Kidney (tissue), 13 donors: ENCODE measurements at regions not wholly inside any gene's neighbourhood (a gene's known extent, or its start where the extent isn't known, plus 50 kb on each side); places are given as distances from the start of the nearest gene placed in this dataset.

Source experiments
- DNase-seq, 5 donors: peaks; one replicate each; pipeline ENCODE4 v3.0.0-alpha.2; 2013 to 2020
- FAIRE-seq: peaks from 2 replicates; lab custom pipeline; 2012; peaks lifted over from hg19 to GRCh38; lab: Jason Lieb, UNC
- H3K27ac ChIP-seq, 2 donors: one replicate each; pipeline ENCODE4 v1.7.0; 2013; ENCODE audit warnings: low read depth in 2 of 2, low read length in 2 of 2, inconsistent platforms in 1 of 2
- H3K27me3 ChIP-seq: one replicate; pipeline ENCODE4 v1.7.1; 2013; ENCODE audit warnings: low read length, inconsistent platforms; ENCODE audit not compliant: control insufficient read depth, insufficient read depth
- H3K36me3 ChIP-seq, 3 donors: one replicate each; pipeline versions ENCODE4 v1.7.0 to v1.7.1; 2013; ENCODE audit warnings: low read length in 3 of 3, control low read depth in 1 of 3, inconsistent platforms in 1 of 3; ENCODE audit not compliant: insufficient read depth in 3 of 3, control insufficient read depth in 2 of 3
- H3K4me1 ChIP-seq, 3 donors: one replicate each; pipeline versions ENCODE4 v1.7.0 to v1.7.1; 2013; ENCODE audit warnings: low read length in 3 of 3, inconsistent platforms in 1 of 3, low read depth in 1 of 3; ENCODE audit not compliant: control insufficient read depth in 2 of 3, insufficient read depth in 2 of 3
- H3K4me3 ChIP-seq, 3 donors: one replicate each; pipeline versions ENCODE4 v1.7.0 to v1.8.1; 2013; ENCODE audit warnings: low read length in 3 of 3, control low read depth in 1 of 3, inconsistent platforms in 1 of 3
- H3K9ac ChIP-seq, 3 donors: one replicate each; pipeline versions ENCODE4 v1.7.0 to v1.7.1; 2013; ENCODE audit warnings: low read length in 3 of 3, control low read depth in 1 of 3, inconsistent platforms in 1 of 3
- H3K9me3 ChIP-seq, 3 donors: one replicate each; pipeline versions ENCODE4 v1.7.0 to v1.7.1; 2013; ENCODE audit warnings: low read length in 3 of 3, control low read depth in 1 of 3, inconsistent platforms in 1 of 3; ENCODE audit not compliant: control insufficient read depth in 2 of 3, insufficient read depth in 1 of 3
- intact Hi-C: fragments of 100-400 bp; cut with DNase I; formaldehyde crosslinking; loops from one replicate; pipeline ENCODE4 v1.11.1; 2022
- TF ChIP-seq, protein P1 (sequence below): IDR thresholded peaks from 3 replicates; pipeline ENCODE4 v1.5.1; 2012; ENCODE audit warnings: mild to moderate bottlenecking, moderate library complexity, borderline replicate concordance; ENCODE audit not compliant: insufficient read depth; ENCODE audit errors: extremely low read depth
- donor health status: control.
- donor health status: control.
- donor health status: control.
- donor health status: control.
- donor health status: control.
- donor health status: DM: yes; HTN: yes; CAD: no.
- donor health status: Normal renal cell carcinoma (clear cell type).

DNA sequence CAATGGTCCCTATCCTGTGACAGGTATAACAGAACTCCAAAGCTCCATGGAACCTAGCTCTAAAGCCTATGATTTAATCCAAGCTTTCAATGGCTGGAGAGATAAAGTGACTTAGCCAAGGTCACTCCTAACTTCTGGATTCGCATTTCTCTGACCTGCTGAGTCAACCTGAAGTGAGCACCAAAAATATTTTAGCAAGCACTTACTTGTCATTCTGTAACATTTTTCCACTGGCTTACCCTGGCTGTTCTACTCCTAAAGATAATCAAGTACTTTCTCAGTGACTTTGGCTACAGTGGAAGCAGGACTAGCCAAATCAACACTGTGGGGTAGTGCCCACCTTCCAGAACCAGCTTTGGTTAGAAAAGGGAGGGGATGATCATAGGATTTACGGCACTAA is 188.3 kb downstream of the OGFRL1 start:
- no peak overlapping the region for H3K9ac ChIP-seq
- no peaks in the 10 kb centered on the region for H3K9me3 ChIP-seq
- H3K36me3 ChIP-seq, result no peaks in the 10 kb centered on the region
- no peak overlapping the region for H3K4me3 ChIP-seq
- FAIRE-seq (no peak), DNase-seq (no peak)
- TF ChIP-seq, protein P1, sequence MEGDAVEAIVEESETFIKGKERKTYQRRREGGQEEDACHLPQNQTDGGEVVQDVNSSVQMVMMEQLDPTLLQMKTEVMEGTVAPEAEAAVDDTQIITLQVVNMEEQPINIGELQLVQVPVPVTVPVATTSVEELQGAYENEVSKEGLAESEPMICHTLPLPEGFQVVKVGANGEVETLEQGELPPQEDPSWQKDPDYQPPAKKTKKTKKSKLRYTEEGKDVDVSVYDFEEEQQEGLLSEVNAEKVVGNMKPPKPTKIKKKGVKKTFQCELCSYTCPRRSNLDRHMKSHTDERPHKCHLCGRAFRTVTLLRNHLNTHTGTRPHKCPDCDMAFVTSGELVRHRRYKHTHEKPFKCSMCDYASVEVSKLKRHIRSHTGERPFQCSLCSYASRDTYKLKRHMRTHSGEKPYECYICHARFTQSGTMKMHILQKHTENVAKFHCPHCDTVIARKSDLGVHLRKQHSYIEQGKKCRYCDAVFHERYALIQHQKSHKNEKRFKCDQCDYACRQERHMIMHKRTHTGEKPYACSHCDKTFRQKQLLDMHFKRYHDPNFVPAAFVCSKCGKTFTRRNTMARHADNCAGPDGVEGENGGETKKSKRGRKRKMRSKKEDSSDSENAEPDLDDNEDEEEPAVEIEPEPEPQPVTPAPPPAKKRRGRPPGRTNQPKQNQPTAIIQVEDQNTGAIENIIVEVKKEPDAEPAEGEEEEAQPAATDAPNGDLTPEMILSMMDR, result no peak
- intact Hi-C loops, result no loop called here
- peak overlapping the region in 1 of 2 donors; percentile 13 for H3K27ac ChIP-seq
- H3K27me3 ChIP-seq, result no peaks in the 10 kb centered on the region
- peaks cover 0 to 30% (median 18%) of the 10 kb centered on the region in 3 donors for H3K4me1 ChIP-seq

DNA sequence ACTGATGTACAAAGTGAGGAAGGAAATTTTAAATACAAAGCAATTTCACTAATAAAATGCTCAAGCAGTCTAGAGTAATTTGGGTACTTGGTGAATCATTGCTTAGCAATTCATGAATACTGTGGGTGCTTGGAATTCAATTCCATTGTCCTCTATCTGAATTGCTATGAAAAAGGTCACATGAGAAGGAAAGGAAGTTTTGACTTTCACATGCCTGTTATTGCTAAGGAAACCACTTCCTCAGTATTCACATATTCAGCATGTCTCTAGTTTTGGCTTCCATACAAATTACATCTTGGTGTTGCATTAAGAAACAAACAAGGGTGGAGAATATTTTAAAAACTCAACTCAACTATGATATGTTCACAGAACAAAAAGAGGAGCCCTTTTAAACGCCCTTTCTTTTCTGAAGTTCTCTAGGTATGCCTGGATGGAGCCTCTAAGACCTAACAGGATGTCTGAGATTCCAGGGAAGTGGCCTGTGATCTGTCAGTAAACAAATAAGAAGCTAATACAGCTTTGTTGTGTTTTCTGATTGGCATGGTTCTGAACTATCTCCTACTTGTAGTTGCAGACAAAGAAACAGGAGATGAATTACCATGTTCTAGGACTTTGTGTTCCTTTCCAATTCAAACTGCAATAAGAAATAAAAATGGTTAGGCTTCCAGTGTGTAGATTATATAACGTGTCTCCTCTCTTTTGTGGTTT is 190.4 kb downstream of the OGFRL1 start:
- H3K27ac ChIP-seq, result peak overlapping the region; percentile 72 to 90
- no peaks in the 10 kb centered on the region for H3K36me3 ChIP-seq
- peak; percentile 92 for FAIRE-seq
- no peaks in the 10 kb centered on the region for H3K27me3 ChIP-seq
- no peaks in the 10 kb centered on the region for H3K9me3 ChIP-seq
- H3K9ac ChIP-seq, result peak overlapping the region in 1 of 3 donors; percentile 46
- intact Hi-C loops, result no loop called here
- DNase-seq, result peak in 2 of 5 donors; percentile 39 to 64
- TF ChIP-seq, protein P1, result no peak
- H3K4me3 ChIP-seq, result peak overlapping the region in 1 of 3 donors; percentile 14
- peaks cover 0 to 30% (median 21%) of the 10 kb centered on the region in 3 donors for H3K4me1 ChIP-seq

DNA sequence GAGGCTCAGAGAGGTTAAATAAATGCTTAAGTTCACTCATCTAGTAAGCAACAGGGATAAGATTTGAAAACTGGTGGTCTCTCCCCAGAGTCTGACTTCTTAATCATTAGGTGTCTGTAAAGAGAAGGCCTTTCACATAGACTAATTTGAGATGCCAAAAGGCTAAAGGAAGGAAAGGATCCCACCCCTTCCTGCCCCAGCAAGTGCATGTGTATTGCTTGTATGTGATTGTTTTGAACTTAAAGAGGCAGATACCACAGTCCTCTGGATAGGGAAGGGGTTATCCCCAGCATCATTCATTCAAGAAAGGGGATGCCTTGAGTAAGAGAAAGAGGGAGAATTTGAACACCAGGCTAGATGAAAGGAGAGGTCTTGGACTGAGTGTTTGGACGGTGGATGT is 192.0 kb downstream of the OGFRL1 start:
- no peak for DNase-seq

More for the DNA sequence above, 192.0 kb downstream of the OGFRL1 start:
- Histone ChIP-seq H3K9ac (no peak overlapping the region), H3K36me3 (no peaks in the 10 kb centered on the region), H3K4me1 (peaks cover 0 to 30% (median 21%) of the 10 kb centered on the region in 3 donors), H3K9me3 (no peaks in the 10 kb centered on the region), H3K4me3 (no peak overlapping the region), H3K27ac (peak overlapping the region in 1 of 2 donors; percentile 3), H3K27me3 (no peaks in the 10 kb centered on the region)
- no peak for FAIRE-seq
- intact Hi-C loops, result no loop called here
- TF ChIP-seq, protein P1, result no peak
